WTC11 (cell line): ENCODE measurements at regions not wholly inside any gene's neighbourhood (a gene's known extent, or its start where the extent isn't known, plus 50 kb on each side); places are given as distances from the start of the nearest gene placed in this dataset.

ENCODE experiments used
- ATAC-seq: fragments of 200-7000 bp; cut with Tn5 transposase; 2 replicates; pipeline ENCODE4 v1.10.0; 2021; ENCODE audit warnings: mild to moderate bottlenecking, moderate library complexity
- CTCF ChIA-PET: fragments of 300-600 bp; sonication (Branson Sonifier 250); formaldehyde crosslinking; loops from one replicate; lab custom pipeline; 2021; ENCODE audit warnings: antibody characterized with exemption; lab: Charles Lee
- POLR2A ChIA-PET: fragments of 350-600 bp; sonication (Branson Sonifier 250); formaldehyde crosslinking; loops from one replicate; lab custom pipeline; 2021; ENCODE audit warnings: antibody characterized with exemption; lab: Charles Lee
- DNase-seq: peaks from one replicate; pipeline ENCODE4 v3.0.0; 2021; ENCODE audit warnings: low spot score
- H3K27ac Mint-ChIP-seq: 2 replicates; pipeline ENCODE4 v1.8.0; 2021; ENCODE audit warnings: mixed read lengths
- H3K27me3 Mint-ChIP-seq: 2 replicates; pipeline ENCODE4 v1.8.0; 2021; ENCODE audit warnings: low read depth, mild to moderate bottlenecking, moderate library complexity, mixed read lengths
- H3K36me3 Mint-ChIP-seq: 2 replicates; pipeline ENCODE4 v1.8.0; 2021; ENCODE audit warnings: mixed read lengths
- H3K4me1 Mint-ChIP-seq: 2 replicates; pipeline ENCODE4 v1.8.0; 2022; ENCODE audit warnings: mixed read lengths
- H3K4me3 Mint-ChIP-seq: 2 replicates; pipeline ENCODE4 v1.8.0; 2021; ENCODE audit warnings: mild to moderate bottlenecking, moderate library complexity, mixed read lengths
- H3K9me3 Mint-ChIP-seq: 2 replicates; pipeline ENCODE4 v1.8.0; 2021; ENCODE audit warnings: mixed read lengths
- CBFB ChIP-seq: sonication (generic); formaldehyde crosslinking; IDR thresholded peaks from 2 replicates; pipeline ENCODE4 v1.8.1; 2022; ENCODE audit warnings: mild to moderate bottlenecking, low read depth, missing genetic modification reagents
- GTF2I ChIP-seq: fragments of 250-450 bp; sonication (Bioruptor Pico); conservative IDR thresholded peaks from 2 replicates; pipeline ENCODE4 v1.4.0; 2021; ENCODE audit warnings: mild to moderate bottlenecking
- HMGA2 ChIP-seq: fragments of 250-450 bp; sonication (Bioruptor Pico); IDR thresholded peaks from 2 replicates; pipeline ENCODE4 v1.4.0; 2021; ENCODE audit warnings: mild to moderate bottlenecking, moderate library complexity
- MXD4 ChIP-seq: fragments of 250-450 bp; sonication (Bioruptor Pico); IDR thresholded peaks from 2 replicates; pipeline ENCODE4 v1.8.0; 2021; ENCODE audit warnings: mild to moderate bottlenecking, moderate library complexity, borderline replicate concordance
- TCF7 ChIP-seq: sonication (generic); formaldehyde crosslinking; IDR thresholded peaks from 2 replicates; pipeline ENCODE4 v1.8.0; 2022; ENCODE audit warnings: mild to moderate bottlenecking, low read depth, missing genetic modification reagents, moderate library complexity
- TEAD1 ChIP-seq: sonication (generic); formaldehyde crosslinking; IDR thresholded peaks from 2 replicates; pipeline ENCODE4 v1.8.0; 2022; ENCODE audit warnings: mild to moderate bottlenecking, missing genetic modification reagents
- ZNF671 ChIP-seq: fragments of 250-450 bp; sonication (Bioruptor Pico); IDR thresholded peaks from 2 replicates; pipeline ENCODE4 v1.8.0; 2021; ENCODE audit warnings: mild to moderate bottlenecking
- TF ChIP-seq, protein P1 (sequence below): sonication (generic); formaldehyde crosslinking; IDR thresholded peaks from 2 replicates; pipeline ENCODE4 v1.8.1; 2023; ENCODE audit warnings: mild to moderate bottlenecking, missing genetic modification reagents
- TF ChIP-seq, protein P2 (sequence below): fragments of 250-450 bp; sonication (Bioruptor Pico); IDR thresholded peaks from 2 replicates; pipeline ENCODE4 v2.1.2; 2022; ENCODE audit warnings: mild to moderate bottlenecking, moderate library complexity
- TF ChIP-seq, protein P3 (sequence below): sonication (generic); formaldehyde crosslinking; IDR thresholded peaks from 2 replicates; pipeline ENCODE4 v1.8.0; 2022; ENCODE audit warnings: mild to moderate bottlenecking, missing genetic modification reagents
- TF ChIP-seq, protein P4 (sequence below): fragments of 250-450 bp; sonication (Bioruptor Pico); IDR thresholded peaks from 2 replicates; pipeline ENCODE4 v1.8.0; 2021; ENCODE audit warnings: mild to moderate bottlenecking
- TF ChIP-seq, protein P5 (sequence below): fragments of 250-450 bp; sonication (Bioruptor Pico); conservative IDR thresholded peaks from 2 replicates; pipeline ENCODE4 v1.9.0; 2021; ENCODE audit warnings: mild to moderate bottlenecking
- TF ChIP-seq, protein P6 (sequence below): fragments of 250-450 bp; sonication (Bioruptor Pico); IDR thresholded peaks from 2 replicates; pipeline ENCODE4 v1.9.0; 2021; ENCODE audit warnings: mild to moderate bottlenecking
- TF ChIP-seq, protein P7 (sequence below): sonication (generic); formaldehyde crosslinking; conservative IDR thresholded peaks from 2 replicates; pipeline ENCODE4 v1.8.1; 2022; ENCODE audit warnings: mild to moderate bottlenecking, missing genetic modification reagents
- TF ChIP-seq, protein P8 (sequence below): sonication (generic); formaldehyde crosslinking; IDR thresholded peaks from 2 replicates; pipeline ENCODE4 v1.8.1; 2022; ENCODE audit warnings: mild to moderate bottlenecking, missing genetic modification reagents, moderate library complexity, borderline replicate concordance
- TF ChIP-seq, protein P9 (sequence below): fragments of 250-450 bp; sonication (Bioruptor Pico); IDR thresholded peaks from 2 replicates; pipeline ENCODE4 v1.9.0; 2021; ENCODE audit warnings: mild to moderate bottlenecking

DNA sequence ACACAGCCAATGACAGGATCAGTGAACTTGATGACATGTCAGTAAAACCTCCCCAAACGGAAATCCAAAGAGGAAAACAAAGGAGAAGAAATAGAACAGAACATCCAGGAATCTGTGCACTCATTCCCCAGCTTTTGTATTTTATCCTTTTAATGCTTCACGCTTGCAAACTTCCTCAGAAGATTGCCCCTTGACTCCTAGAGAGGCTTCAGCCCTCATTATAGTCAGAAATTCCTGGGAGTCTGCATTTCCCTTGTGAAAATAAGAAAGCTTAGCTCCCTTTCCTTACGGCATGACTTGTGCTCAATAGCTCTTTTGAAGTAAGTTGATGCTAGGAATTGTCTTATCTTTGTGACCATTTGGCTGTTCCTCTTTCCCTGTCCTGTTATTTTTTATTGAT, 313.6 kb upstream of the OPRM1 start (continued):
- TF ChIP-seq, protein P1, sequence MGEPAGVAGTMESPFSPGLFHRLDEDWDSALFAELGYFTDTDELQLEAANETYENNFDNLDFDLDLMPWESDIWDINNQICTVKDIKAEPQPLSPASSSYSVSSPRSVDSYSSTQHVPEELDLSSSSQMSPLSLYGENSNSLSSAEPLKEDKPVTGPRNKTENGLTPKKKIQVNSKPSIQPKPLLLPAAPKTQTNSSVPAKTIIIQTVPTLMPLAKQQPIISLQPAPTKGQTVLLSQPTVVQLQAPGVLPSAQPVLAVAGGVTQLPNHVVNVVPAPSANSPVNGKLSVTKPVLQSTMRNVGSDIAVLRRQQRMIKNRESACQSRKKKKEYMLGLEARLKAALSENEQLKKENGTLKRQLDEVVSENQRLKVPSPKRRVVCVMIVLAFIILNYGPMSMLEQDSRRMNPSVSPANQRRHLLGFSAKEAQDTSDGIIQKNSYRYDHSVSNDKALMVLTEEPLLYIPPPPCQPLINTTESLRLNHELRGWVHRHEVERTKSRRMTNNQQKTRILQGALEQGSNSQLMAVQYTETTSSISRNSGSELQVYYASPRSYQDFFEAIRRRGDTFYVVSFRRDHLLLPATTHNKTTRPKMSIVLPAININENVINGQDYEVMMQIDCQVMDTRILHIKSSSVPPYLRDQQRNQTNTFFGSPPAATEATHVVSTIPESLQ, result no peak
- TF ChIP-seq, protein P2, sequence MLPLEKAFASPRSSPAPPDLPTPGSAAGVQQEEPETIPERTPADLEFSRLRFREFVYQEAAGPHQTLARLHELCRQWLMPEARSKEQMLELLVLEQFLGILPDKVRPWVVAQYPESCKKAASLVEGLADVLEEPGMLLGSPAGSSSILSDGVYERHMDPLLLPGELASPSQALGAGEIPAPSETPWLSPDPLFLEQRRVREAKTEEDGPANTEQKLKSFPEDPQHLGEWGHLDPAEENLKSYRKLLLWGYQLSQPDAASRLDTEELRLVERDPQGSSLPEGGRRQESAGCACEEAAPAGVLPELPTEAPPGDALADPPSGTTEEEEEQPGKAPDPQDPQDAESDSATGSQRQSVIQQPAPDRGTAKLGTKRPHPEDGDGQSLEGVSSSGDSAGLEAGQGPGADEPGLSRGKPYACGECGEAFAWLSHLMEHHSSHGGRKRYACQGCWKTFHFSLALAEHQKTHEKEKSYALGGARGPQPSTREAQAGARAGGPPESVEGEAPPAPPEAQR (CRISPR knock-in tag), result no peak
- no peak for TF ChIP-seq MXD4
- TF ChIP-seq, protein P3, sequence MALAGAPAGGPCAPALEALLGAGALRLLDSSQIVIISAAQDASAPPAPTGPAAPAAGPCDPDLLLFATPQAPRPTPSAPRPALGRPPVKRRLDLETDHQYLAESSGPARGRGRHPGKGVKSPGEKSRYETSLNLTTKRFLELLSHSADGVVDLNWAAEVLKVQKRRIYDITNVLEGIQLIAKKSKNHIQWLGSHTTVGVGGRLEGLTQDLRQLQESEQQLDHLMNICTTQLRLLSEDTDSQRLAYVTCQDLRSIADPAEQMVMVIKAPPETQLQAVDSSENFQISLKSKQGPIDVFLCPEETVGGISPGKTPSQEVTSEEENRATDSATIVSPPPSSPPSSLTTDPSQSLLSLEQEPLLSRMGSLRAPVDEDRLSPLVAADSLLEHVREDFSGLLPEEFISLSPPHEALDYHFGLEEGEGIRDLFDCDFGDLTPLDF (CRISPR knock-in tag), result no peak
- TF ChIP-seq, protein P4, sequence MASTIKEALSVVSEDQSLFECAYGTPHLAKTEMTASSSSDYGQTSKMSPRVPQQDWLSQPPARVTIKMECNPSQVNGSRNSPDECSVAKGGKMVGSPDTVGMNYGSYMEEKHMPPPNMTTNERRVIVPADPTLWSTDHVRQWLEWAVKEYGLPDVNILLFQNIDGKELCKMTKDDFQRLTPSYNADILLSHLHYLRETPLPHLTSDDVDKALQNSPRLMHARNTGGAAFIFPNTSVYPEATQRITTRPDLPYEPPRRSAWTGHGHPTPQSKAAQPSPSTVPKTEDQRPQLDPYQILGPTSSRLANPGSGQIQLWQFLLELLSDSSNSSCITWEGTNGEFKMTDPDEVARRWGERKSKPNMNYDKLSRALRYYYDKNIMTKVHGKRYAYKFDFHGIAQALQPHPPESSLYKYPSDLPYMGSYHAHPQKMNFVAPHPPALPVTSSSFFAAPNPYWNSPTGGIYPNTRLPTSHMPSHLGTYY (CRISPR knock-in tag), result no peak
- TF ChIP-seq, protein P5, sequence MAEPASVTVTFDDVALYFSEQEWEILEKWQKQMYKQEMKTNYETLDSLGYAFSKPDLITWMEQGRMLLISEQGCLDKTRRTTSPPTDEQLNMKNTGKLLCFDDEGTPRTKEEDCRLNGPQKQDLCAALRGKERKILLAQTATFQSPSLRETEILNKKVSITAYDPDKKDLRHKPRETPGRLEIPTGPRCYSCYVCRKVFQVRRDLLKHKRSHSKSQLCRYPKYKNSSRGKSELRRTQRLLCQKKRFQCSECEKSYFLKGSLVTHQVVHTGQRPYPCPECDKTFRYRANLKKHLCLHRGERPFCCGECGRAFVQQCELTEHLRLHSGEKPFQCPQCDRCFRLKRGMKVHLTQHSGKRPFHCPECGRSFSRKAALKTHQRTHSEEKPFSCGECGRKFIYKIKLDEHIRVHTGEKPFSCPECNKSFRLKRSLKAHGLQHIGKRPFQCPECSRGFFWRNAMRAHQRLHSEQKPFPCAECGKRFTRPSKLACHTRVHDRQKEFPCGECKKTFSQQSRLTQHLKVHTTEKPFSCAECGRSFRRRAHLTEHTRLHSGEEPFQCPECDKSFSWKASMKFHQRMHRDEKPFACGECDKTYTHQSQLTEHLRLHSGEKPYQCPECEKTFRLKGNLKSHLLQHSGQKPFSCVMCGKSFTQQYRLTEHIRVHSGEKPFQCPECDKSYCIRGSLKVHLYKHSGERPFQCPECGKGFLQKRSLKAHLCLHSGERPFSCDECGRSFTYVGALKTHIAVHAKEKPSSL (CRISPR knock-in tag), result no peak
- TF ChIP-seq, protein P6, sequence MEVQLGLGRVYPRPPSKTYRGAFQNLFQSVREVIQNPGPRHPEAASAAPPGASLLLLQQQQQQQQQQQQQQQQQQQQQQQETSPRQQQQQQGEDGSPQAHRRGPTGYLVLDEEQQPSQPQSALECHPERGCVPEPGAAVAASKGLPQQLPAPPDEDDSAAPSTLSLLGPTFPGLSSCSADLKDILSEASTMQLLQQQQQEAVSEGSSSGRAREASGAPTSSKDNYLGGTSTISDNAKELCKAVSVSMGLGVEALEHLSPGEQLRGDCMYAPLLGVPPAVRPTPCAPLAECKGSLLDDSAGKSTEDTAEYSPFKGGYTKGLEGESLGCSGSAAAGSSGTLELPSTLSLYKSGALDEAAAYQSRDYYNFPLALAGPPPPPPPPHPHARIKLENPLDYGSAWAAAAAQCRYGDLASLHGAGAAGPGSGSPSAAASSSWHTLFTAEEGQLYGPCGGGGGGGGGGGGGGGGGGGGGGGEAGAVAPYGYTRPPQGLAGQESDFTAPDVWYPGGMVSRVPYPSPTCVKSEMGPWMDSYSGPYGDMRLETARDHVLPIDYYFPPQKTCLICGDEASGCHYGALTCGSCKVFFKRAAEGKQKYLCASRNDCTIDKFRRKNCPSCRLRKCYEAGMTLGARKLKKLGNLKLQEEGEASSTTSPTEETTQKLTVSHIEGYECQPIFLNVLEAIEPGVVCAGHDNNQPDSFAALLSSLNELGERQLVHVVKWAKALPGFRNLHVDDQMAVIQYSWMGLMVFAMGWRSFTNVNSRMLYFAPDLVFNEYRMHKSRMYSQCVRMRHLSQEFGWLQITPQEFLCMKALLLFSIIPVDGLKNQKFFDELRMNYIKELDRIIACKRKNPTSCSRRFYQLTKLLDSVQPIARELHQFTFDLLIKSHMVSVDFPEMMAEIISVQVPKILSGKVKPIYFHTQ (CRISPR knock-in tag), result no peak

DNA sequence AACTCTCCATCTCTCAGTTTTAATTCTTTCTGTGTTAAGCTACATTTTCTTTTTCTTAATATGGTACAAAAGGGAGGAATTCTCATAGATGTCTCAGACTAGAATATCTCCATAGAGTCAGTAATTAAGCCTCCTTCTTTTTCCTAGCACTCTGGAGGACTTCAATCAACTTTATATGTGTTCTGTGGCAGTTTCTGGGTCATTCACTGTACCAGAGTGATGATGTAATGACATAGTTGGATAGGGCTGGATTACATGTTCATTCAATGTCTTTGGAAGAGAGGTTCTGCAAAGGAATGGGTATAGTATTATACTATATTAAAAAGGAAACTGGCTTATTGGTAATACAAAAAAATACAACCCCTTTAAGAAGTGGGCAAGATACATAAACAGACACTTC, 318.3 kb upstream of the OPRM1 start:
- H3K4me3 Mint-ChIP-seq, result no peak overlapping the region
- ATAC-seq (no peak), DNase-seq (no peak)
- no peaks in the 10 kb centered on the region for H3K4me1 Mint-ChIP-seq
- no peaks in the 10 kb centered on the region for H3K36me3 Mint-ChIP-seq
- no peaks in the 10 kb centered on the region for H3K27me3 Mint-ChIP-seq
- TF ChIP-seq, protein P7, sequence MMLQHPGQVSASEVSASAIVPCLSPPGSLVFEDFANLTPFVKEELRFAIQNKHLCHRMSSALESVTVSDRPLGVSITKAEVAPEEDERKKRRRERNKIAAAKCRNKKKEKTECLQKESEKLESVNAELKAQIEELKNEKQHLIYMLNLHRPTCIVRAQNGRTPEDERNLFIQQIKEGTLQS, result no peak
- no peak for TF ChIP-seq GTF2I
- TF ChIP-seq, protein P8, sequence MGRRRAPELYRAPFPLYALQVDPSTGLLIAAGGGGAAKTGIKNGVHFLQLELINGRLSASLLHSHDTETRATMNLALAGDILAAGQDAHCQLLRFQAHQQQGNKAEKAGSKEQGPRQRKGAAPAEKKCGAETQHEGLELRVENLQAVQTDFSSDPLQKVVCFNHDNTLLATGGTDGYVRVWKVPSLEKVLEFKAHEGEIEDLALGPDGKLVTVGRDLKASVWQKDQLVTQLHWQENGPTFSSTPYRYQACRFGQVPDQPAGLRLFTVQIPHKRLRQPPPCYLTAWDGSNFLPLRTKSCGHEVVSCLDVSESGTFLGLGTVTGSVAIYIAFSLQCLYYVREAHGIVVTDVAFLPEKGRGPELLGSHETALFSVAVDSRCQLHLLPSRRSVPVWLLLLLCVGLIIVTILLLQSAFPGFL (CRISPR knock-in tag), result no peak
- POLR2A ChIA-PET, result no interaction called here
- CTCF ChIA-PET, result no interaction called here
- peaks cover 3% of the 10 kb centered on the region; the same call in 1 of the 2 replicates for H3K9me3 Mint-ChIP-seq
- H3K27ac Mint-ChIP-seq, result no peak overlapping the region

DNA sequence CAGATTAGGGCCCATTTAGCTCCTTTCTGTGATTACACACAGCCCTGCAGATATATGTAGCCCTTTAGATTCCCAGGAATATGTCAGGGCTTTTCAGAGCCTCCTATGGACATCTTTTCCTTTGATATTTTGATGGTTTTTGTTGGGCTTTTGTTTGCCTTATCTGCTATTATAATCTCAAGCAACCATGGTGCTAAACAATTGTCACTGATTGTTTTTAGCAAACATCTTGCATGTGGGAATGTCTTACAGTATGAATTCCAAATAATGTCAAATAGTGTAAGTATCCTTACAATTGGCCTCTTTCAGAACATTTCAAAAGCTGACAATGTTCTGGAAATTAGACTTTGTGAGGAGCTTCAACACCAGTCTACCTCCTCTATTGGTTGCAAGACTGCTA, 333.6 kb upstream of the OPRM1 start:
- H3K27me3 Mint-ChIP-seq, result no peaks in the 10 kb centered on the region
- DNase-seq, result no peak
- CTCF ChIA-PET, result no interaction called here
- no peaks in the 10 kb centered on the region for H3K4me1 Mint-ChIP-seq
- POLR2A ChIA-PET, result no interaction called here
- peaks cover 14% of the 10 kb centered on the region for H3K36me3 Mint-ChIP-seq
- no peak for ATAC-seq
- H3K27ac Mint-ChIP-seq, result no peak overlapping the region
- H3K4me3 Mint-ChIP-seq, result no peak overlapping the region
- peaks cover 22% of the 10 kb centered on the region for H3K9me3 Mint-ChIP-seq
- TF ChIP-seq, protein P9, sequence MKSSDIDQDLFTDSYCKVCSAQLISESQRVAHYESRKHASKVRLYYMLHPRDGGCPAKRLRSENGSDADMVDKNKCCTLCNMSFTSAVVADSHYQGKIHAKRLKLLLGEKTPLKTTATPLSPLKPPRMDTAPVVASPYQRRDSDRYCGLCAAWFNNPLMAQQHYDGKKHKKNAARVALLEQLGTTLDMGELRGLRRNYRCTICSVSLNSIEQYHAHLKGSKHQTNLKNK (CRISPR knock-in tag), result no peak
- TF ChIP-seq, protein P3 (CRISPR knock-in tag), result no peak
- TF ChIP-seq TEAD1 (CRISPR knock-in tag) (no peak), TCF7 (CRISPR knock-in tag) (no peak), ZNF671 (CRISPR knock-in tag) (no peak), HMGA2 (CRISPR knock-in tag) (no peak), CBFB (CRISPR knock-in tag) (no peak)
- TF ChIP-seq, protein P1, result no peak
